IMR-90 (cell line): ENCODE measurements at regions not wholly inside any gene's neighbourhood (a gene's known extent, or its start where the extent isn't known, plus 50 kb on each side); places are given as distances from the start of the nearest gene placed in this dataset.

Experiments
- ATAC-seq: fragments of 200-7000 bp; cut with Tn5 transposase; 2 replicates; pipeline ENCODE4 v1.9.1; 2020; ENCODE audit warnings: low read depth, mild to moderate bottlenecking, moderate library complexity
- BruUV-seq: library from RNA; stranded (reverse); fragments of 400-500 nt; replicated peaks from 2 replicates; lab custom pipeline; 2021; lab: Mats Ljungman, UMichigan
- CTCF ChIA-PET: fragments of 300-600 bp; formaldehyde crosslinking; extraction: SDS; loops from one replicate; lab custom pipeline; 2021; ENCODE audit warnings: antibody characterized with exemption; lab: Yijun Ruan, JAX
- POLR2A ChIA-PET: fragments of 300-600 bp; sonication (Branson Sonifier 250); formaldehyde crosslinking; loops from one replicate; lab custom pipeline; 2022; ENCODE audit warnings: antibody characterized with exemption; ENCODE audit not compliant: unreplicated experiment; lab: Charles Lee
- DNase-seq: peaks from one replicate; pipeline ENCODE4 v3.0.0; 2013
- H2AFZ ChIP-seq: replicated peaks from 2 replicates; pipeline ENCODE3; 2013; ENCODE audit warnings: low read length, mild to moderate bottlenecking; ENCODE audit not compliant: poor library complexity
- H2AK5ac ChIP-seq: 2 replicates; pipeline ENCODE4 v1.6.1; 2013; ENCODE audit warnings: low read depth, low read length, inconsistent platforms
- H2AK9ac ChIP-seq: replicated peaks from 2 replicates; pipeline ENCODE3; 2013; ENCODE audit warnings: mild to moderate bottlenecking, low read depth, low read length, moderate library complexity; ENCODE audit not compliant: poor library complexity
- H2BK120ac ChIP-seq: 2 replicates; pipeline ENCODE4 v1.6.1; 2013; ENCODE audit warnings: low read depth, low read length, inconsistent platforms
- H2BK15ac ChIP-seq: 3 replicates; pipeline ENCODE4 v1.6.1; 2013; ENCODE audit warnings: low read depth, low read length, inconsistent platforms
- H2BK20ac ChIP-seq: 2 replicates; pipeline ENCODE4 v1.6.1; 2013; ENCODE audit warnings: low read depth, mild to moderate bottlenecking, inconsistent platforms, low read length, moderate library complexity
- H2BK5ac ChIP-seq: 2 replicates; pipeline ENCODE4 v1.6.1; 2013; ENCODE audit warnings: mild to moderate bottlenecking, low read depth, low read length, inconsistent platforms; ENCODE audit not compliant: poor library complexity, severe bottlenecking
- H3K14ac ChIP-seq: replicated peaks from 2 replicates; pipeline ENCODE4 v1.6.1; 2013; ENCODE audit warnings: low read depth, low read length, inconsistent platforms
- H3K18ac ChIP-seq: 2 replicates; pipeline ENCODE4 v1.6.1; 2013; ENCODE audit warnings: low read depth, low read length, control low read depth
- H3K23ac ChIP-seq: 2 replicates; pipeline ENCODE4 v1.6.1; 2013; ENCODE audit warnings: low read depth, low read length, inconsistent platforms
- H3K27ac ChIP-seq: 2 replicates; pipeline ENCODE4 v1.5.1; 2013; ENCODE audit warnings: mild to moderate bottlenecking, control low read depth, low read length; ENCODE audit not compliant: insufficient read depth
- H3K27me3 ChIP-seq: 2 replicates; pipeline ENCODE4 v1.6.1; 2013; ENCODE audit warnings: low read length; ENCODE audit not compliant: control insufficient read depth, insufficient read depth
- H3K36me3 ChIP-seq: 2 replicates; pipeline ENCODE4 v1.6.1; 2013; ENCODE audit warnings: low read length, mixed read lengths; ENCODE audit not compliant: control insufficient read depth, insufficient read depth
- H3K4ac ChIP-seq: 2 replicates; pipeline ENCODE4 v1.6.1; 2013; ENCODE audit warnings: low read depth, low read length, inconsistent platforms
- H3K4me1 ChIP-seq: 2 replicates; pipeline ENCODE4 v1.6.1; 2013; ENCODE audit warnings: low read length, mixed read lengths; ENCODE audit not compliant: control insufficient read depth, insufficient read depth
- H3K4me2 ChIP-seq: 2 replicates; pipeline ENCODE4 v1.6.1; 2013; ENCODE audit warnings: low read depth, mild to moderate bottlenecking, control low read depth, low read length, moderate library complexity
- H3K4me3 ChIP-seq: 2 replicates; pipeline ENCODE4 v1.5.1; 2013; ENCODE audit warnings: low read depth, mild to moderate bottlenecking, control low read depth, low read length, moderate library complexity; ENCODE audit not compliant: insufficient read depth
- H3K56ac ChIP-seq: 2 replicates; pipeline ENCODE4 v1.6.1; 2013; ENCODE audit warnings: low read length, inconsistent platforms; ENCODE audit not compliant: insufficient read depth; ENCODE audit errors: extremely low read depth
- H3K79me1 ChIP-seq, 2 experiments: 2 replicates each; pipeline ENCODE4 v1.6.1; 2013; ENCODE audit warnings: low read length in 2 of 2, inconsistent platforms in 1 of 2, low read depth in 1 of 2
- H3K9ac ChIP-seq: 2 replicates; pipeline ENCODE4 v1.6.1; 2013; ENCODE audit warnings: low read depth, low read length, control low read depth
- H3K9me1 ChIP-seq: 2 replicates; pipeline ENCODE4 v1.6.1; 2013; ENCODE audit warnings: low read length, inconsistent platforms; ENCODE audit not compliant: insufficient read depth
- H3K9me3 ChIP-seq: 2 replicates; pipeline ENCODE4 v1.6.1; 2013; ENCODE audit warnings: low read length; ENCODE audit not compliant: control insufficient read depth, insufficient read depth
- H4K20me1 ChIP-seq: 2 replicates; pipeline ENCODE4 v1.6.1; 2013; ENCODE audit warnings: low read length, inconsistent platforms; ENCODE audit not compliant: insufficient read depth
- H4K5ac ChIP-seq: 2 replicates; pipeline ENCODE4 v1.6.1; 2013; ENCODE audit warnings: mild to moderate bottlenecking, low read depth, low read length, control low read depth
- H4K8ac ChIP-seq, 2 experiments: 2 replicates each; pipeline ENCODE4 v1.6.1; 2013; ENCODE audit warnings: low read depth in 2 of 2, low read length in 2 of 2, control low read depth in 1 of 2, inconsistent platforms in 1 of 2
- H4K91ac ChIP-seq: 2 replicates; pipeline ENCODE4 v1.6.1; 2013; ENCODE audit warnings: low read depth, low read length, inconsistent platforms; ENCODE audit not compliant: insufficient read depth
- BHLHE40 ChIP-seq: fragments of 150-350 bp; IDR thresholded peaks from 2 replicates; pipeline ENCODE4 v1.6.1; 2016; ENCODE audit warnings: mild to moderate bottlenecking, low read depth, low read length
- CEBPB ChIP-seq: IDR thresholded peaks from 2 replicates; pipeline ENCODE4 v1.6.1; 2012; ENCODE audit warnings: low read depth, low read length, improper control_type of control experiment
- CHD1 ChIP-seq: IDR thresholded peaks from 2 replicates; pipeline ENCODE4 v1.6.1; 2012; ENCODE audit warnings: low read depth, low read length, improper control_type of control experiment
- FOS ChIP-seq: fragments of 150-350 bp; IDR thresholded peaks from 2 replicates; pipeline ENCODE4 v1.6.1; 2016; ENCODE audit warnings: low read depth, low read length
- MAFK ChIP-seq: IDR thresholded peaks from 2 replicates; pipeline ENCODE4 v1.6.1; 2012; ENCODE audit warnings: low read depth, low read length, improper control_type of control experiment
- MAZ ChIP-seq: IDR thresholded peaks from 2 replicates; pipeline ENCODE4 v1.6.1; 2012; ENCODE audit warnings: low read depth, mild to moderate bottlenecking, low read length, improper control_type of control experiment, moderate library complexity, borderline replicate concordance
- MXI1 ChIP-seq: IDR thresholded peaks from 2 replicates; pipeline ENCODE4 v1.6.1; 2012; ENCODE audit warnings: low read depth, mild to moderate bottlenecking, low read length, moderate library complexity, borderline replicate concordance
- POLR2A ChIP-seq: IDR thresholded peaks from 2 replicates; pipeline ENCODE4 v1.6.1; 2012; ENCODE audit warnings: mild to moderate bottlenecking, low read depth, low read length
- RAD21 ChIP-seq: IDR thresholded peaks from 2 replicates; pipeline ENCODE4 v1.6.1; 2012; ENCODE audit warnings: low read length, improper control_type of control experiment
- RCOR1 ChIP-seq: IDR thresholded peaks from 2 replicates; pipeline ENCODE4 v1.6.1; 2012; ENCODE audit warnings: mild to moderate bottlenecking, low read length, improper control_type of control experiment; ENCODE audit not compliant: insufficient replicate concordance
- RFX5 ChIP-seq: IDR thresholded peaks from 2 replicates; pipeline ENCODE4 v1.8.0; 2012; ENCODE audit warnings: low read depth, mild to moderate bottlenecking, low read length, moderate library complexity
- WGBS, 2 experiments: methylation state at CpG; one replicate each; pipeline versions ENCODE4 v1.1.5 to v1.1.7; 2013; ENCODE audit warnings: missing lambda C conversion rate in 2 of 2; ENCODE audit not compliant: insufficient read length in 1 of 2; ENCODE audit errors: extremely low coverage in 2 of 2; 5-methylcytosine and 5-hydroxymethylcytosine counted together
- dilution Hi-C: fragments of 300-500 bp; cut with HindIII; formaldehyde crosslinking; loops from one replicate; pipeline ENCODE4 v1.14.3; 2018; ENCODE audit warnings: low sequenced_read_pairs; ENCODE audit not compliant: unreplicated experiment
- in situ Hi-C: fragments of 300-500 bp; cut with MboI; formaldehyde crosslinking; loops from 3 replicates; pipeline ENCODE4 v1.14.3; 2019; ENCODE audit warnings: low sequenced_read_pairs, inconsistent platforms, mixed read lengths
- intact Hi-C: fragments of 100-400 bp; cut with micrococcal nuclease; formaldehyde crosslinking; loops from 2 replicates; pipeline ENCODE4 v1.10.0; 2022
- TF ChIP-seq, protein P1 (sequence below): conservative IDR thresholded peaks from 2 replicates; pipeline ENCODE4 v1.5.1; 2012; ENCODE audit warnings: mild to moderate bottlenecking, low read depth, low read length, improper control_type of control experiment
- TF ChIP-seq, protein P2 (sequence below): fragments of 150-350 bp; IDR thresholded peaks from 2 replicates; pipeline ENCODE4 v1.6.1; 2016; ENCODE audit warnings: low read depth, mild to moderate bottlenecking, low read length, moderate library complexity, borderline replicate concordance
- TF ChIP-seq, protein P3 (sequence below): fragments of 150-350 bp; IDR thresholded peaks from 2 replicates; pipeline ENCODE4 v1.6.1; 2017; ENCODE audit warnings: mild to moderate bottlenecking, antibody characterized with exemption, low read length, low read depth

DNA sequence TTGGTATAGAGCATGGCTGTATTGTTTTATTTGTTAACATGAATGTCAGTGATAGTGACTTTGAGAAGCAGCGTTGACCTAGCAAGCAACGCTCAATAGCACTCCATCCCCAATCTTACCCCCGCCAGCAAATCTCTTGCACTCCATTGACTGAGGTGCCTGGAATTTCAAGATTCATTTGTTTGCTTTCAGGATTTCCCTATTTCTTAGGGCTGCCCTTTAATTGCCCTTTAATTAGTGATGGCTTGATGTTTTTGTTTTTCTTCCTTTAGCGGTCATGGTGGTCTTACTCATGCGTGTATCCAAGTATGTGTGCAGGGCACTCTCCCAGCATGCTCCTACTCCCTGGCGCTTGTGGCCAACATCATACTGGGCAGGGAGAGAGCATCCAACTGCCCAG lies 216.8 kb upstream of the TBL1XR1 start:
- H3K4me1 ChIP-seq: no peaks in the 10 kb centered on the region
- no peak overlapping the region for H2BK5ac ChIP-seq
- no peaks in the 10 kb centered on the region for H3K36me3 ChIP-seq
- H2AK5ac ChIP-seq: no peak overlapping the region
- POLR2A ChIA-PET: no interaction called here
- H4K91ac ChIP-seq: no peak overlapping the region
- no peak overlapping the region for H3K27ac ChIP-seq
- H2BK15ac ChIP-seq: no peak overlapping the region
- no peak overlapping the region for H3K4me2 ChIP-seq
- no peak overlapping the region for H2BK20ac ChIP-seq
- intact Hi-C loops (no loop called here), dilution Hi-C loops (no loop called here), in situ Hi-C loops (no loop called here)
- H3K79me1 ChIP-seq: no peaks in the 10 kb centered on the region
- no peak overlapping the region for H2AK9ac ChIP-seq
- no peak overlapping the region for H3K18ac ChIP-seq
- no CpG with 5 or more reads among the region's 6 CpGs for WGBS, 2 experiments
- BruUV-seq: no TSS peak
- no peak overlapping the region for H2BK120ac ChIP-seq
- H3K4ac ChIP-seq: no peak overlapping the region
- no peak overlapping the region for H3K9ac ChIP-seq
- DNase-seq: no peak
- no peak for ATAC-seq
- H2AFZ ChIP-seq: no peak overlapping the region
- no peaks in the 10 kb centered on the region for H3K9me3 ChIP-seq
- H3K27me3 ChIP-seq: no peaks in the 10 kb centered on the region
- H3K9me1 ChIP-seq: no peaks in the 10 kb centered on the region
- H3K23ac ChIP-seq: no peak overlapping the region
- no peak overlapping the region for H3K14ac ChIP-seq
- H3K56ac ChIP-seq: no peak overlapping the region
- CTCF ChIA-PET: no interaction called here
- H4K5ac ChIP-seq: no peak overlapping the region
- H4K8ac ChIP-seq: no peak overlapping the region
- TF ChIP-seq CEBPB (no peak), BHLHE40 (no peak), RAD21 (no peak), FOS (no peak), CHD1 (no peak), MXI1 (no peak), RFX5 (no peak), MAFK (no peak), RCOR1 (no peak), MAZ (no peak), POLR2A (no peak)
- TF ChIP-seq, protein P1, sequence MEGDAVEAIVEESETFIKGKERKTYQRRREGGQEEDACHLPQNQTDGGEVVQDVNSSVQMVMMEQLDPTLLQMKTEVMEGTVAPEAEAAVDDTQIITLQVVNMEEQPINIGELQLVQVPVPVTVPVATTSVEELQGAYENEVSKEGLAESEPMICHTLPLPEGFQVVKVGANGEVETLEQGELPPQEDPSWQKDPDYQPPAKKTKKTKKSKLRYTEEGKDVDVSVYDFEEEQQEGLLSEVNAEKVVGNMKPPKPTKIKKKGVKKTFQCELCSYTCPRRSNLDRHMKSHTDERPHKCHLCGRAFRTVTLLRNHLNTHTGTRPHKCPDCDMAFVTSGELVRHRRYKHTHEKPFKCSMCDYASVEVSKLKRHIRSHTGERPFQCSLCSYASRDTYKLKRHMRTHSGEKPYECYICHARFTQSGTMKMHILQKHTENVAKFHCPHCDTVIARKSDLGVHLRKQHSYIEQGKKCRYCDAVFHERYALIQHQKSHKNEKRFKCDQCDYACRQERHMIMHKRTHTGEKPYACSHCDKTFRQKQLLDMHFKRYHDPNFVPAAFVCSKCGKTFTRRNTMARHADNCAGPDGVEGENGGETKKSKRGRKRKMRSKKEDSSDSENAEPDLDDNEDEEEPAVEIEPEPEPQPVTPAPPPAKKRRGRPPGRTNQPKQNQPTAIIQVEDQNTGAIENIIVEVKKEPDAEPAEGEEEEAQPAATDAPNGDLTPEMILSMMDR: no peak
- TF ChIP-seq, protein P2, sequence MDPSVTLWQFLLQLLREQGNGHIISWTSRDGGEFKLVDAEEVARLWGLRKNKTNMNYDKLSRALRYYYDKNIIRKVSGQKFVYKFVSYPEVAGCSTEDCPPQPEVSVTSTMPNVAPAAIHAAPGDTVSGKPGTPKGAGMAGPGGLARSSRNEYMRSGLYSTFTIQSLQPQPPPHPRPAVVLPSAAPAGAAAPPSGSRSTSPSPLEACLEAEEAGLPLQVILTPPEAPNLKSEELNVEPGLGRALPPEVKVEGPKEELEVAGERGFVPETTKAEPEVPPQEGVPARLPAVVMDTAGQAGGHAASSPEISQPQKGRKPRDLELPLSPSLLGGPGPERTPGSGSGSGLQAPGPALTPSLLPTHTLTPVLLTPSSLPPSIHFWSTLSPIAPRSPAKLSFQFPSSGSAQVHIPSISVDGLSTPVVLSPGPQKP: no peak
- TF ChIP-seq, protein P3, sequence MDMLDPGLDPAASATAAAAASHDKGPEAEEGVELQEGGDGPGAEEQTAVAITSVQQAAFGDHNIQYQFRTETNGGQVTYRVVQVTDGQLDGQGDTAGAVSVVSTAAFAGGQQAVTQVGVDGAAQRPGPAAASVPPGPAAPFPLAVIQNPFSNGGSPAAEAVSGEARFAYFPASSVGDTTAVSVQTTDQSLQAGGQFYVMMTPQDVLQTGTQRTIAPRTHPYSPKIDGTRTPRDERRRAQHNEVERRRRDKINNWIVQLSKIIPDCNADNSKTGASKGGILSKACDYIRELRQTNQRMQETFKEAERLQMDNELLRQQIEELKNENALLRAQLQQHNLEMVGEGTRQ: no peak
- no peaks in the 10 kb centered on the region for H4K20me1 ChIP-seq
- H3K4me3 ChIP-seq: no peak overlapping the region
